HepG2 (cell line): ENCODE measurements at regions not wholly inside any gene's neighbourhood (a gene's known extent, or its start where the extent isn't known, plus 50 kb on each side); places are given as distances from the start of the nearest gene placed in this dataset.

Experiments
- ATAC-seq: fragments of 200-7000 bp; cut with Tn5 transposase; 3 replicates; pipeline ENCODE4 v1.9.1; 2020; ENCODE audit warnings: mild to moderate bottlenecking, moderate library complexity
- BruUV-seq: library from RNA; stranded (reverse); fragments of 400-500 nt; replicated peaks from 2 replicates; lab custom pipeline; 2021; lab: Mats Ljungman, UMichigan
- CTCF ChIA-PET: fragments of 300-600 bp; formaldehyde crosslinking; extraction: SDS; loops from one replicate; lab custom pipeline; 2021; ENCODE audit warnings: low total read pairs, inconsistent platforms, low intra/inter-chr PET ratio; lab: Yijun Ruan, JAX
- POLR2A ChIA-PET: fragments of 350-600 bp; sonication (Branson Sonifier 250); formaldehyde crosslinking; loops from one replicate; lab custom pipeline; 2020; ENCODE audit warnings: antibody characterized with exemption, inconsistent platforms; lab: Yijun Ruan, JAX
- DNase-seq: peaks from one replicate; pipeline ENCODE4 v3.0.0-alpha.2; 2015; ENCODE audit warnings: low spot score
- FAIRE-seq: peaks from 3 replicates; lab custom pipeline; 2011; peaks lifted over from hg19 to GRCh38; lab: Jason Lieb, UNC
- H2AFZ ChIP-seq: one replicate; pipeline ENCODE4 v1.6.1; 2011; ENCODE audit warnings: low read length, inconsistent platforms
- H3K27ac ChIP-seq: fragments of 300-600 bp; 3 replicates; pipeline ENCODE4 v1.8.0; 2011; ENCODE audit warnings: mixed run types, mild to moderate bottlenecking, mixed read lengths, low read length, inconsistent platforms; ENCODE audit not compliant: insufficient read depth; ENCODE audit errors: extremely low read length
- H3K27me3 ChIP-seq, 2 experiments: fragments of 200-600 bp in 1 of 2; 2 replicates in 1 of 2; 3 replicates in 1 of 2; pipeline versions ENCODE4 v1.6.0 to v1.8.0; 2011; ENCODE audit warnings: low read length in 2 of 2, mild to moderate bottlenecking in 2 of 2, moderate library complexity in 2 of 2, inconsistent platforms in 1 of 2; ENCODE audit not compliant: insufficient read depth in 2 of 2, control insufficient read depth in 1 of 2
- H3K36me3 ChIP-seq, 2 experiments: fragments of 200-600 bp in 1 of 2; replicated peaks in 1 of 2; 2 replicates in 1 of 2; 3 replicates in 1 of 2; pipeline versions ENCODE4 v1.5.1 to v1.8.0; 2011; ENCODE audit warnings: low read length in 2 of 2, inconsistent platforms in 1 of 2; ENCODE audit not compliant: insufficient read depth in 2 of 2, control insufficient read depth in 1 of 2
- H3K4me1 ChIP-seq: 2 replicates; pipeline ENCODE4 v1.5.1; 2012; ENCODE audit warnings: low read length, inconsistent platforms; ENCODE audit not compliant: insufficient read depth
- H3K4me2 ChIP-seq: 2 replicates; pipeline ENCODE4 v1.6.0; 2011; ENCODE audit warnings: low read depth, low read length, inconsistent platforms
- H3K4me3 ChIP-seq, 3 experiments: fragments of 200-600 bp in 1 of 3; sonication (generic), shearing (Covaris generic) in 1 of 3; replicated peaks in 1 of 3; 2 replicates each; pipeline ENCODE4 v1.5.1; 2011 to 2016; ENCODE audit warnings: low read length in 3 of 3, inconsistent platforms in 2 of 3, low read depth in 2 of 3, mild to moderate bottlenecking in 2 of 3, control low read depth in 1 of 3, mixed read lengths in 1 of 3; ENCODE audit not compliant: insufficient read depth in 1 of 3
- H3K79me2 ChIP-seq: one replicate; pipeline ENCODE4 v1.6.1; 2011; ENCODE audit warnings: low read length, inconsistent platforms; ENCODE audit not compliant: insufficient read depth
- H3K9ac ChIP-seq: 2 replicates; pipeline ENCODE4 v1.6.0; 2011; ENCODE audit warnings: mild to moderate bottlenecking, low read depth, low read length, inconsistent platforms; ENCODE audit not compliant: insufficient read depth
- H3K9me3 ChIP-seq: 2 replicates; pipeline ENCODE4 v1.5.1; 2012; ENCODE audit warnings: mild to moderate bottlenecking, low read length
- H4K20me1 ChIP-seq: 2 replicates; pipeline ENCODE4 v1.6.0; 2011; ENCODE audit warnings: inconsistent platforms, mild to moderate bottlenecking, low read length, moderate library complexity; ENCODE audit not compliant: insufficient read depth
- TOE1 ChIP-seq: sonication (generic); formaldehyde crosslinking; IDR thresholded peaks from 2 replicates; pipeline ENCODE4 v1.4.0; 2020; ENCODE audit warnings: mild to moderate bottlenecking, missing genetic modification reagents
- ZNF407 ChIP-seq: sonication (generic); formaldehyde crosslinking; IDR thresholded peaks from one replicate; pipeline ENCODE4 v1.5.1; 2020; ENCODE audit warnings: mild to moderate bottlenecking, missing genetic modification reagents; ENCODE audit errors: not compliant biosample characterization
- WGBS: methylation state at CpG from one replicate; pipeline ENCODE4 v1.1.6; 2017; ENCODE audit warnings: low lambda C conversion rate; 5-methylcytosine and 5-hydroxymethylcytosine counted together
- in situ Hi-C: cut with HindIII; loops from 2 replicates; pipeline ENCODE4 v1.10.0; 2017; ENCODE audit warnings: low pct_unique_long_range_greater_than_20kb; ENCODE audit not compliant: extremely low pct_ligation_motif_present
- intact Hi-C: fragments of 100-400 bp; cut with micrococcal nuclease; formaldehyde crosslinking; loops from one replicate; pipeline ENCODE4 v1.10.0; 2022; ENCODE audit not compliant: unreplicated experiment

GRCh38 chr6:168737014-168737413 is 296.0 kb downstream of the SMOC2 start:
- Histone ChIP-seq H4K20me1 (no peaks in the 10 kb centered on the region), H3K27me3 (peaks cover 2 to 5% of the 10 kb centered on the region in 2 experiments; a peak in 2 of 5 replicates), H3K27ac (no peak overlapping the region), H3K36me3 (no peaks in the 10 kb centered on the region), H3K4me1 (no peaks in the 10 kb centered on the region), H2AFZ (no peak overlapping the region), H3K9me3 (no peaks in the 10 kb centered on the region), H3K4me3 (no peak overlapping the region), H3K79me2 (no peaks in the 10 kb centered on the region), H3K9ac (no peak overlapping the region), H3K4me2 (no peak overlapping the region)
- DNase-seq = no peak
- intact Hi-C loops = no loop called here
- in situ Hi-C loops = no loop called here
- ChIA-PET POLR2A (no interaction called here), CTCF (no interaction called here)
- TF ChIP-seq ZNF407 (no peak), TOE1 (CRISPR knock-in tag) (no peak)
- no TSS peak for BruUV-seq
- WGBS = 21% methylated on average over 3 of the region's 3 CpGs
- no peak for FAIRE-seq
- no peak for ATAC-seq
